HS-27A (cell line): ENCODE measurements at regions not wholly inside any gene's neighbourhood (a gene's known extent, or its start where the extent isn't known, plus 50 kb on each side); places are given as distances from the start of the nearest gene placed in this dataset.

Experiments used
- DNase-seq: peaks from one replicate; pipeline ENCODE4 v3.0.0-alpha.2; 2012; ENCODE audit warnings: low read depth, missing footprints

DNA sequence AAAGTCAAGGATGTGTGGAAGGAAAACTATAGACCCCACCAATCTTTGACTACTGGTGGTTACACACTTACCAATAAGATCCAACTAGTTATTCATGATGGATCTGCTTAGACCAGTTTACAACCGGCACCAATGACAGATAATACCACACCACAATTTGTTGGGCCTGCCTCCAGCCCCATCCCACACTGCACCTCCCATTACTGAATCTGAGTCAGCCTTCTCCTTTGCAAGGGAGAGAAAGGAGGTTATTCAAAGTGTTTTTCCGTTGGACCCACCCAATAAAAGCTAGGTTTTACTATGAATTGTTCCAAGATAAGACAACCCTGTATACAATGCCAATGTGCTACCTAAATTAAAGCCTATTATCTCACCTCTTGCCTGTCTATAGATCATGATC lies 453.5 kb downstream of the MTRR start:
- no peak for DNase-seq

DNA sequence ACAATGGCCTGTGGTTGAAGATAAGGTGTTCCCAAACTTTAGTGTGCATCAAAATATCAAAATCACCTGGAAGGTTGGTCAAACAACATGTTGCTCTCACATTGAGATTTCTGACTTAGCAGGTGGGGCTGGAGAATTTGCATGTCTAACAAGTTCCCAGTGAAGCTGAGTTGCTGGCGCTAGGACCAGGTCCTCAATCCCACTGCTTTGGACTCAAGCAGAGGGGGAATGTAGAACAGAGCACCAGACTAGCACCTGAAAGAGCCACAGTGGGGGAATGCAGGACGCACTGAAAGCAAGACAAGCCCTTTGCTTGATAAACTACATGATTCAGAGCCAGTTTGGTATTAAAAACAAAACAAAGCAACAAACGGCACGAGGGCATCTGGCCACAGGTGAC lies 458.1 kb downstream of the MTRR start:
- DNase-seq: no peak

DNA sequence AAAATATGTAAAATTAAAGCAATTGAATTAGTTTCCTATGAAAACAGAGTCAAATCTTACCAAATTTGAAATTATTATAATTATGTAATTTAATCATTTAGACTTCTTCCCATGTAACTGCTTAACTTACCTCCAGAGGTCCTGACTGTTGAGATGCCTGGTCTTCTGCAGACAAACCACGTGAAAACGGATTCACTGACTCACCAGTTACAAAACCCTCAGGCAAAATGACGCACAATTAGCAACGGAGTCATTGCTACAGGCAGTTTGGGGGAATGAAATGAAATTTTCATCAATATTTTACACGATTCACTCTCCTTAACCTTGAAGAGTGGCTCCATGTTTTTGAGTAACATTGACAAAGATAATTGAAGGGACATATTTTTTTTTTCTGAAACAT lies 460.8 kb downstream of the MTRR start:
- DNase-seq: no peak

- no peak for DNase-seq
Measured at GRCh38 chr5:8332666-8333445, 463.9 kb downstream of the MTRR start.

- no peak for DNase-seq
Measured at GRCh38 chr5:8333485-8333884, 464.5 kb downstream of the MTRR start.

GRCh38 chr5:8333977-8334376 lies 465.0 kb downstream of the MTRR start:
- no peak for DNase-seq

- no peak for DNase-seq
Measured at GRCh38 chr5:8340261-8340660, 471.3 kb downstream of the MTRR start.

DNA sequence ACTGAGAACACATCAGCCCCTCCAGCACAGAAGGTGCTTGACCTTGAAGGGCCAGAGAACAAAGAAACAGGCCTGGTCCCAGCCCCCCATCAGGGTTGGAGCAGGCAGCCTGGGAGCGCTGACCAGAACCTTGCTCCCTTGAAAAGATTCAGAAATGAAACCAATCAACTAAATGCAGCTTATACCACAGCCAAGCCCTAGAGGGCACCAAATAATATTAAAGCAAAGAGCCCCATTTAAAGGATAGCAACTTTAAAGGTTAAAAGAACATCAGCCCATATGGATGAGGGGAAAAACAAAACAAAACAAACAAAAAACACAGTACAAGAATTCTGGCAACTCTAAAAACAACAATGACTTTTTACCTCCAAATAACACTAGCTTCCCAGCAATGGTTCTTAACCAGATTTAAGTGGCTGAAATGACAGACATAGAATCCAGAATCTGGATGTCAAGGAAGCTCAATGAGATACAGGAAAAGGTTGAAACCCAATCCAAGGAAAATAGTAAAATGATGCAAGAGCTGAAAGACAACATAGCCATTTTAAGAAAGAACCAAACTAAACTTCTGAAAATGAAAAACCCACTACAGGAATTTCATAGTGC lies 471.9 kb downstream of the MTRR start:
- no peak for DNase-seq

GRCh38 chr5:8341406-8341805 lies 472.5 kb downstream of the MTRR start:
- no peak for DNase-seq

GRCh38 chr5:8347984-8348383 lies 479.0 kb downstream of the MTRR start:
- DNase-seq: no peak

DNA sequence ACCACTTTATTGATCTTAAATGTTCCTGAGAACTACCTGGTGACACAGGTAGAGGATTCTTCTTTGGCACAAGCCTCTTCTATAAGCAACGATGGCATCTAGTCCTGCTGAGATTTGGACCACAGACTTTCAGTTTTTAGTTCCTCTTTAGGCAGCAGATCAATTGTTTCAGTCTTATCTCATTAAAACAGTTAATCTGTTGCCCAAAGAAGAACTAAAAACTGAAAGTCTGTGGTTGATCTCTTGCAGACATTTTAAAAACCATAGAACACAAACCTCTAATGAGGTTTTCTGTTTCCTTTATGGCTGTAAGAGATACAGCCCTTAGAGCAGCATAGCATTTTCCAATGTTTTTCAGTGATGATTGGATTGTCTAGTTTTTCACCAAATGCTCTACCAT lies 480.9 kb downstream of the MTRR start:
- no peak for DNase-seq

- DNase-seq: no peak
Measured at GRCh38 chr5:8350644-8351339, 481.8 kb downstream of the MTRR start.

- DNase-seq: no peak
Measured at GRCh38 chr5:8355981-8356380, 487.0 kb downstream of the MTRR start.

DNA sequence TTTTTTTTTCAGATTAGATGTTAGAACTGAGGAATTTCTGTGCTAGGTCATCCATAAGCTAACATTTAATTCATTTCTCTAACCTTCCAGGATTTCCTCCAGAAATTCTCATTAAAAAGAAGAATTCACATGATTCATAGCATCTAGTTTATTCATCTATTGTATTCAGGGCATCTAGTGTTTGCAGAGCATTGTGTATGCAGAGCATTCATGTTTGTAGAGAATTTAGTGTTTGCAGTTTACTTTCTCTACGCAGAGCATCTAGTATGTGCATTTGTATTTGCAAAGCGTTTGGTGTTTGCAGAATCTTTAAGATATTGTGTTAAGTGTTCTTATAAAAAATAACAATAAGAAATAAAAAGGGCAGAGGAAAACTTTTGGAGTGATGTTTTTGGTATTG lies 491.1 kb downstream of the MTRR start:
- no peak for DNase-seq

DNA sequence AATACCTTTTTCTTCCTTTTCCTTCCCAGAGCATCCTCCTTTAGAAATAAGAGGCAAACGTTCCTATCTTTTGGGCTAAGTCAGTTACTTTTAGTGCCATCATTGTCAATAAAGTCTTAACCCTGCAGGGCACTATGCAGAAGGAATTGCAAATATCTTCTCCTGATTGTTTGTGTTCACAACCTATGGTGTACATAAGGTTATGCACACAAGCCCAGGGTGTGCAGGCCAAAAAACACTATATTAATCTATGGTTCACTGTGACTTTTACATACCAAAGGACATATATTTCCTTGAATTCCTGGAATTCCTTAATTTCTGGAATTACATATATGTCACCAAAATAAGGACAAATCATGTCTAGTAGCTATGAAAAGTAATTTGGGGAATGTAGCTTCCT lies 493.5 kb downstream of the MTRR start:
- DNase-seq: no peak

DNA sequence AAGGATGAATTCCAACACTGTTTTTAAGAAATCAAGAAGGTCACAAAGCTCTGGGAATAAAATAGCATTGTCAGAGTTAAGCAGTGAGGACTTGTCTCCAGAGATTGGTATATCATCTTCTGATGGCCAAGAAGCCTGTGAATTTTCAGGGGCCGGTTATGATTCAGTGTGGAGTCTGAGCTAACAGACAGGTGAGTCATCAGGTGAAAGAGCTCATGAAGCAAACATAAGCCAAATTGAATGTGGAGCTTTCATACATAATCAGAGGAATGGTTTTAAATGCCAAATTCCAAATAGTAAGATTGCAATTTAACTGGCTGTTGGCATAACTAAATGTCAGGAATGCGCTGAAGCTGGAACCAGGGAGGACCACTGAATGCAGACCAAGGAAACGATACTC lies 494.2 kb downstream of the MTRR start:
- DNase-seq: no peak

GRCh38 chr5:8366266-8366665 lies 497.3 kb downstream of the MTRR start:
- DNase-seq: no peak

- no peak for DNase-seq
Measured at GRCh38 chr5:8376478-8376877, 507.5 kb downstream of the MTRR start.

DNA sequence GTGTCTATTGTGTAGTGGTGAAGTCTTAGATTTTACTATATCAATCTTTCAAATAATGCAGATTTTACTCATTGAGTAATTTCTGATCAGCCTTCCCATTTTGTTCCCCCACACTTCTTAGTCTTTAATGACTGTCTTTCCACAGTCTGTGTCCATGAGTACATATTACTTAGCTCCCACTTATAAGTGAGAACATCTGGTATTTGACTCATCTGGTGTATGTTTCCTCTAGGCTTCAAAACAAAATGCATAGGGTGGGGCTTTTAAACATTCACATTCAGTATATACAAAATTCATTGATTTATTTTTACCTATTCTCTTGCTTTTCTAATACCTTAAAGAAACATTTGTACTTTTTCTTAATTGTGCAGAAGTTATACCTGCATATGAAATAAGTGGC lies 513.0 kb downstream of the MTRR start:
- no peak for DNase-seq

GRCh38 chr5:8382456-8382855 lies 513.5 kb downstream of the MTRR start:
- no peak for DNase-seq

DNA sequence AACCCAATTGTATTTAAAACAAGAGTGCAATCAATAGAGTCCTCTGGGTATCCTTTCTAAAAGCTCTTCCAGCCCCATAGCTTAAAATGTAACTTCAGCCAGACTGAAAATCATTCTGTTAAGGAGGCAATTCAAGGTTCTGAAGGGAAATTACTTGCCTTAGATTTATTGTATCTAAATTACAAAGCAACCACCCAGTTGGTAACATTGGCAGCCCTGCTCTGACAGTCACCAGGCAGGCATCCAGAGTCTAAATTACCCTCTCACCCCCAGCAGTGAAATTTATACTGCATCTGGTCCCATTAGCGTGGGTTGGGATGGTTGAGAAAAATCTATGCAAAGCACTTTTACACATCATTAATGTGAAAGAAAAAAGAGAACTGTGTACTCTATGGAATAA lies 514.7 kb downstream of the MTRR start:
- DNase-seq: no peak

DNA sequence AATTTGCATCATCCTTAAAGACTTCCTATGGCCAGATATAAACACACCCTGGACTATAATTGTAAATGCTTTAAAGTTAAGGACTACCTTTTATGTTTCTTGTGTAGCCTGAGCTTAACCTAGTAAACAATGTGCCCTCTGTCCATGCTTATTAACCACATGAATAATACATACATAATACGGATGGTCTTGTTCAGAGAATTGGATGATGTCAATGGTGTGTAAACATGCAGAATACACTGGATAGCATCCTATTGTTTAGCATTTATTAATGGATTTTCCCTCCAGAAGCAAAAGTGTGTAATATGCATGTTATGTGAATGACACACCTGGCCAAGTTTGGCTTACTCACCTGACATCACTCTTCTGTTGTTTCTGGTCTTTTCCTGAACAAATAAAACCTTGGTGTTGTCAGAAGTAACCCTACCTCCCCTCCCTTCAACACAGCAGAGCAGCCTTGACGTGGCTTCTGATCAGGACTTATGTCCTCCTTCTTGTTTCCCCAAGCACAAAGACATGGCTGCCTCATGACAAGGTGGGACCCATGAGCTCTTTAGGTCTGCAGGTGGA lies 517.9 kb downstream of the MTRR start:
- DNase-seq: no peak

DNA sequence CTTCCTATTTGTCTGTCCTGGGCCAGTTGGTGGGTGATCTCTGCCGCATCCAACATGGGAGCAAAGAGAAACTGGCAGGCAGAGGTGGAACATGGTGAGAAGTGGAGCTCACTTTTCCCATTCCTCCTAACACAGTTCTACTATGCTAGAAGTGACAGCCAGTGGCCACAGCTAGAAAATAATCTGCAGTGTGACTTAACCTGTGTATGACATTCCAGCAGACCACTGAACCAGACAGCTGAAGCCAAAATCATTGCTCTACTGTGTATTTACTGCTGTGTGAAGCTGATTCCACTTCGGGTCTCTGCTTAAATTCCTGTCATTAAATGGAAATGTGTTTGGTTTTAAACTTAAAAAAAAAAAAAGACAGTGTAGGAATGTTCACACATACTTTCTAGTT lies 523.0 kb downstream of the MTRR start:
- no peak for DNase-seq
